ENCODE measurements at regions not wholly inside any gene's neighbourhood (a gene's known extent, or its start where the extent isn't known, plus 50 kb on each side); places are given as distances from the start of the nearest gene placed in this dataset.

DNA sequence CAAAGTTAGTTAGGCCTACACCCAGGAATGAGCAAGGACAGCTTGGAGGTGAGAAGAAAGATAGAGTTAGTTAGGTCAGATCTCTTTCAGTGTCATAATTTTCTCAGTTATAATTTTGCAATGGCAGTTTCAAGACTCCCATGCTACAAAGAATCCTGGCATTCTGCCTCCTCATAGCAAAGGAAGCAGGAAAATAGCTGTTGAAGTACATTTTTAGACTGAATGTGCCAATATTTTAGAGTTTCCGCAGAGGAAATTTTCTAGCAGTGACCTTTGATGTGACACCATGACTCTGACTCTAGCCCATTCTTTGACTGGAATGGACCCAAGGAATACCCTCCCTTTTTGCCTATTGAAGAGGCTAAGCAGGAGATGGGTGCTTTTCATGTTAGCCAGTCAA lies 371.7 kb downstream of the PIK3C3 start:
- no peaks in the 10 kb centered on the region for H3K9me3 ChIP-seq
- no peak overlapping the region for H3K9ac ChIP-seq
- ChIA-PET POLR2A (no interaction called here), CTCF (interaction anchor here (1.0 kb wide), 1 partner anchor 23 kb away, joined by 3 read pairs; no protein-coding TSS in a partner anchor)
- H3K4me2 ChIP-seq, result no peak overlapping the region
- WGBS (ENCODE audit: low lambda C conversion rate), result 65% methylated on average over 1 of the region's 1 CpG
- no peaks in the 10 kb centered on the region for H3K27me3 ChIP-seq (ENCODE audit: insufficient read depth)
- no peaks in the 10 kb centered on the region for H3K4me1 ChIP-seq (ENCODE audit: control insufficient read depth in 1 of 2, insufficient read depth in 2 of 2, low read depth in 1 of 2, low read length in 1 of 2)
- H3K79me2 ChIP-seq (ENCODE audit: insufficient read depth), result no peaks in the 10 kb centered on the region
- H2AFZ ChIP-seq (ENCODE audit: low read depth), result no peak overlapping the region
- TF ChIP-seq, protein P1, sequence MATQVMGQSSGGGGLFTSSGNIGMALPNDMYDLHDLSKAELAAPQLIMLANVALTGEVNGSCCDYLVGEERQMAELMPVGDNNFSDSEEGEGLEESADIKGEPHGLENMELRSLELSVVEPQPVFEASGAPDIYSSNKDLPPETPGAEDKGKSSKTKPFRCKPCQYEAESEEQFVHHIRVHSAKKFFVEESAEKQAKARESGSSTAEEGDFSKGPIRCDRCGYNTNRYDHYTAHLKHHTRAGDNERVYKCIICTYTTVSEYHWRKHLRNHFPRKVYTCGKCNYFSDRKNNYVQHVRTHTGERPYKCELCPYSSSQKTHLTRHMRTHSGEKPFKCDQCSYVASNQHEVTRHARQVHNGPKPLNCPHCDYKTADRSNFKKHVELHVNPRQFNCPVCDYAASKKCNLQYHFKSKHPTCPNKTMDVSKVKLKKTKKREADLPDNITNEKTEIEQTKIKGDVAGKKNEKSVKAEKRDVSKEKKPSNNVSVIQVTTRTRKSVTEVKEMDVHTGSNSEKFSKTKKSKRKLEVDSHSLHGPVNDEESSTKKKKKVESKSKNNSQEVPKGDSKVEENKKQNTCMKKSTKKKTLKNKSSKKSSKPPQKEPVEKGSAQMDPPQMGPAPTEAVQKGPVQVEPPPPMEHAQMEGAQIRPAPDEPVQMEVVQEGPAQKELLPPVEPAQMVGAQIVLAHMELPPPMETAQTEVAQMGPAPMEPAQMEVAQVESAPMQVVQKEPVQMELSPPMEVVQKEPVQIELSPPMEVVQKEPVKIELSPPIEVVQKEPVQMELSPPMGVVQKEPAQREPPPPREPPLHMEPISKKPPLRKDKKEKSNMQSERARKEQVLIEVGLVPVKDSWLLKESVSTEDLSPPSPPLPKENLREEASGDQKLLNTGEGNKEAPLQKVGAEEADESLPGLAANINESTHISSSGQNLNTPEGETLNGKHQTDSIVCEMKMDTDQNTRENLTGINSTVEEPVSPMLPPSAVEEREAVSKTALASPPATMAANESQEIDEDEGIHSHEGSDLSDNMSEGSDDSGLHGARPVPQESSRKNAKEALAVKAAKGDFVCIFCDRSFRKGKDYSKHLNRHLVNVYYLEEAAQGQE (IDR thresholded peaks at IDR 0.05; ENCODE audit: low read depth, low read length), result no peak
- TF ChIP-seq GATA2 (CRISPR knock-in tag; IDR thresholded peaks at IDR 0.05) (no peak), MEF2A (IDR thresholded peaks at IDR 0.05; ENCODE audit: borderline replicate concordance, low read depth) (no peak), SMC3 (IDR thresholded peaks at IDR 0.05; ENCODE audit: low read depth, low read length) (no peak), ELF1 (IDR thresholded peaks at IDR 0.05) (no peak)
- TF ChIP-seq, protein P2, sequence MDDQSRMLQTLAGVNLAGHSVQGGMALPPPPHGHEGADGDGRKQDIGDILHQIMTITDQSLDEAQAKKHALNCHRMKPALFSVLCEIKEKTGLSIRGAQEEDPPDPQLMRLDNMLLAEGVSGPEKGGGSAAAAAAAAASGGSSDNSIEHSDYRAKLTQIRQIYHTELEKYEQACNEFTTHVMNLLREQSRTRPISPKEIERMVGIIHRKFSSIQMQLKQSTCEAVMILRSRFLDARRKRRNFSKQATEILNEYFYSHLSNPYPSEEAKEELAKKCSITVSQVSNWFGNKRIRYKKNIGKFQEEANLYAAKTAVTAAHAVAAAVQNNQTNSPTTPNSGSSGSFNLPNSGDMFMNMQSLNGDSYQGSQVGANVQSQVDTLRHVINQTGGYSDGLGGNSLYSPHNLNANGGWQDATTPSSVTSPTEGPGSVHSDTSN (IDR thresholded peaks at IDR 0.05), result no peak
- no peaks in the 10 kb centered on the region for H4K20me1 ChIP-seq (ENCODE audit: insufficient read depth)
- peaks cover 4% of the 10 kb centered on the region for H3F3A ChIP-seq (replicated peaks; ENCODE audit: insufficient read depth)
- no peak overlapping the region for H3K4me3 ChIP-seq (ENCODE audit: low read depth in 2 of 2, low read length in 1 of 2)
- H3K9me2 ChIP-seq, result no peaks in the 10 kb centered on the region
- DNase-seq, result no peak
- no peaks in the 10 kb centered on the region for H3K36me3 ChIP-seq (replicated peaks in 1 of 2; ENCODE audit: control insufficient read depth in 1 of 2, insufficient read depth in 2 of 2, low read length in 1 of 2)
- no peak overlapping the region for H3K27ac ChIP-seq (ENCODE audit: low read depth in 2 of 2, low read length in 1 of 2)

DNA sequence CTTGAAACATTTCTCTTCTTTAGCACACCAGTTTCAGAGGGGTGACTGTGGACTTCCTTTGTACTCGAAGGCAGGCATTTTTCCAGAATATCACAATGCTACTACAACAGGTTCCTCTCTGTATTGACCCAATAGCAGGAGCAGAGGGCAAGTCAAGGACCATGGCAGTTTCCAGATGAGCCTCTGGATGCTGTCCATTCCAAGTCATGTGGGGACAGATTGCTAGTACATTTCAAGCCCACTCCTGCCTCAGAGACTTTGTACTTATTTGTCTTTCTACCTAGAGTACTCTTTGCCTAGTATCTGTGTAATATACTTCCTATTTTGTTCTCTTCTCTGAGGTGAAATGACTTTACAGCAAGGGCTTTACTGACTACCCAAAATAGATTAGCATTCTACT lies 373.9 kb downstream of the PIK3C3 start:
- no peak overlapping the region for H3K9ac ChIP-seq
- H3F3A ChIP-seq (replicated peaks; ENCODE audit: insufficient read depth), result peaks cover 4% of the 10 kb centered on the region
- no peaks in the 10 kb centered on the region for H3K9me2 ChIP-seq
- H3K4me1 ChIP-seq (ENCODE audit: control insufficient read depth in 1 of 2, insufficient read depth in 2 of 2, low read depth in 1 of 2, low read length in 1 of 2), result no peaks in the 10 kb centered on the region
- no peaks in the 10 kb centered on the region for H3K79me2 ChIP-seq (ENCODE audit: insufficient read depth)
- H3K4me2 ChIP-seq, result no peak overlapping the region
- ChIA-PET POLR2A (no interaction called here), CTCF (no interaction called here)
- no peak overlapping the region for H3K4me3 ChIP-seq (ENCODE audit: low read depth in 2 of 2, low read length in 1 of 2)
- no peaks in the 10 kb centered on the region for H3K27me3 ChIP-seq (ENCODE audit: insufficient read depth)
- no peaks in the 10 kb centered on the region for H3K36me3 ChIP-seq (replicated peaks in 1 of 2; ENCODE audit: control insufficient read depth in 1 of 2, insufficient read depth in 2 of 2, low read length in 1 of 2)
- H4K20me1 ChIP-seq (ENCODE audit: insufficient read depth), result no peaks in the 10 kb centered on the region
- H2AFZ ChIP-seq (ENCODE audit: low read depth), result no peak overlapping the region
- H3K9me3 ChIP-seq, result no peaks in the 10 kb centered on the region
- DNase-seq, result no peak
- 13% methylated on average over 1 of the region's 1 CpG for WGBS (ENCODE audit: low lambda C conversion rate)
- H3K27ac ChIP-seq (ENCODE audit: low read depth in 2 of 2, low read length in 1 of 2), result no peak overlapping the region
- TF ChIP-seq EZH2phosphoT487 (IDR thresholded peaks at IDR 0.05; ENCODE audit: borderline replicate concordance, low read depth), result no peak
- no peak for TF ChIP-seq SIN3A (IDR thresholded peaks at IDR 0.05; ENCODE audit: borderline replicate concordance, low read depth, low read length)
- TF ChIP-seq, protein P3, sequence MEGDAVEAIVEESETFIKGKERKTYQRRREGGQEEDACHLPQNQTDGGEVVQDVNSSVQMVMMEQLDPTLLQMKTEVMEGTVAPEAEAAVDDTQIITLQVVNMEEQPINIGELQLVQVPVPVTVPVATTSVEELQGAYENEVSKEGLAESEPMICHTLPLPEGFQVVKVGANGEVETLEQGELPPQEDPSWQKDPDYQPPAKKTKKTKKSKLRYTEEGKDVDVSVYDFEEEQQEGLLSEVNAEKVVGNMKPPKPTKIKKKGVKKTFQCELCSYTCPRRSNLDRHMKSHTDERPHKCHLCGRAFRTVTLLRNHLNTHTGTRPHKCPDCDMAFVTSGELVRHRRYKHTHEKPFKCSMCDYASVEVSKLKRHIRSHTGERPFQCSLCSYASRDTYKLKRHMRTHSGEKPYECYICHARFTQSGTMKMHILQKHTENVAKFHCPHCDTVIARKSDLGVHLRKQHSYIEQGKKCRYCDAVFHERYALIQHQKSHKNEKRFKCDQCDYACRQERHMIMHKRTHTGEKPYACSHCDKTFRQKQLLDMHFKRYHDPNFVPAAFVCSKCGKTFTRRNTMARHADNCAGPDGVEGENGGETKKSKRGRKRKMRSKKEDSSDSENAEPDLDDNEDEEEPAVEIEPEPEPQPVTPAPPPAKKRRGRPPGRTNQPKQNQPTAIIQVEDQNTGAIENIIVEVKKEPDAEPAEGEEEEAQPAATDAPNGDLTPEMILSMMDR (IDR thresholded peaks at IDR 0.05), result no peak
- TF ChIP-seq EP300 (IDR thresholded peaks at IDR 0.05; ENCODE audit: borderline replicate concordance in 1 of 2, low read depth in 1 of 2, low read length in 1 of 2), result no peak
- TF ChIP-seq NFIC (IDR thresholded peaks at IDR 0.05; ENCODE audit: borderline replicate concordance), result no peak
- TF ChIP-seq SMC3 (IDR thresholded peaks at IDR 0.05; ENCODE audit: low read depth, low read length), result no peak
- no peak for TF ChIP-seq CHD2 (IDR thresholded peaks at IDR 0.05; ENCODE audit: low read length, partially characterized antibody)
- TF ChIP-seq TCF12 (IDR thresholded peaks at IDR 0.05), result no peak
- no peak for TF ChIP-seq FOSL2 (IDR thresholded peaks at IDR 0.05; ENCODE audit: borderline replicate concordance, low read depth)
- TF ChIP-seq, protein P1 (IDR thresholded peaks at IDR 0.05; ENCODE audit: low read depth, low read length), result no peak
- TF ChIP-seq RXRA (IDR thresholded peaks at IDR 0.05; ENCODE audit: borderline replicate concordance, low read depth), result no peak
- TF ChIP-seq, protein P4, sequence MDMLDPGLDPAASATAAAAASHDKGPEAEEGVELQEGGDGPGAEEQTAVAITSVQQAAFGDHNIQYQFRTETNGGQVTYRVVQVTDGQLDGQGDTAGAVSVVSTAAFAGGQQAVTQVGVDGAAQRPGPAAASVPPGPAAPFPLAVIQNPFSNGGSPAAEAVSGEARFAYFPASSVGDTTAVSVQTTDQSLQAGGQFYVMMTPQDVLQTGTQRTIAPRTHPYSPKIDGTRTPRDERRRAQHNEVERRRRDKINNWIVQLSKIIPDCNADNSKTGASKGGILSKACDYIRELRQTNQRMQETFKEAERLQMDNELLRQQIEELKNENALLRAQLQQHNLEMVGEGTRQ (IDR thresholded peaks at IDR 0.05; ENCODE audit: borderline replicate concordance, low read depth, low read length), result no peak
